HuH-7 (cell line): ENCODE measurements at regions not wholly inside any gene's neighbourhood (a gene's known extent, or its start where the extent isn't known, plus 50 kb on each side); places are given as distances from the start of the nearest gene placed in this dataset.

ENCODE experiments used
- DNase-seq: peaks from one replicate; pipeline ENCODE4 v3.0.0; 2011; ENCODE audit warnings: low spot score

GRCh38 chr13:78012046-78012445 lies 93.4 kb upstream of the EDNRB start:
- DNase-seq = no peak

- DNase-seq = no peak
Observed at GRCh38 chr13:78004821-78005220, 86.2 kb upstream of the EDNRB start.

- no peak for DNase-seq
Observed at GRCh38 chr13:77999746-78000145, 81.1 kb upstream of the EDNRB start.

- no peak for DNase-seq
Observed at GRCh38 chr13:77994166-77994565, 75.5 kb upstream of the EDNRB start.

- no peak for DNase-seq
Observed at GRCh38 chr13:77991003-77991402, 72.4 kb upstream of the EDNRB start.

GRCh38 chr13:77989281-77989680 lies 70.7 kb upstream of the EDNRB start:
- DNase-seq = no peak

- DNase-seq = no peak
Observed at GRCh38 chr13:77988355-77988754, 69.7 kb upstream of the EDNRB start.

- DNase-seq = no peak
Observed at GRCh38 chr13:77986713-77987112, 68.1 kb upstream of the EDNRB start.

GRCh38 chr13:77985866-77986636 lies 67.4 kb upstream of the EDNRB start:
- DNase-seq = no peak

GRCh38 chr13:77981281-77981881 lies 62.8 kb upstream of the EDNRB start:
- no peak for DNase-seq

- no peak for DNase-seq
Observed at GRCh38 chr13:77980592-77980991, 62.0 kb upstream of the EDNRB start.

- no peak for DNase-seq
Observed at GRCh38 chr13:77979721-77980385, 61.2 kb upstream of the EDNRB start.

- no peak for DNase-seq
Observed at GRCh38 chr13:77975358-77976042, 56.9 kb upstream of the EDNRB start.

GRCh38 chr13:77969299-77969698 lies 50.7 kb upstream of the EDNRB start:
- peak; percentile 3 for DNase-seq
